A673 (cell line): ENCODE measurements at regions not wholly inside any gene's neighbourhood (a gene's known extent, or its start where the extent isn't known, plus 50 kb on each side); places are given as distances from the start of the nearest gene placed in this dataset.

Source experiments
- BruUV-seq: library from RNA; stranded (reverse); fragments of 400-500 nt; replicated peaks from 2 replicates; lab custom pipeline; 2021; lab: Mats Ljungman, UMichigan
- CTCF ChIA-PET: fragments of 300-600 bp; sonication (Branson Sonifier 250); formaldehyde crosslinking; loops from one replicate; lab custom pipeline; 2022; ENCODE audit warnings: antibody characterized with exemption; lab: Charles Lee
- POLR2A ChIA-PET: fragments of 300-600 bp; sonication (Branson Sonifier 250); formaldehyde crosslinking; loops from one replicate; lab custom pipeline; 2022; ENCODE audit warnings: antibody characterized with exemption; ENCODE audit not compliant: low non-redundant PET; lab: Charles Lee
- DNase-seq: peaks from one replicate; pipeline ENCODE4 v3.0.0-alpha.2; 2015; ENCODE audit warnings: low spot score
- H3K27ac ChIP-seq: fragments of 200-600 bp; sonication (generic); 2 replicates; pipeline ENCODE4 v1.5.1; 2016; ENCODE audit warnings: mixed run types, low read depth, mild to moderate bottlenecking, mixed read lengths, antibody characterized with exemption, low read length; ENCODE audit not compliant: poor library complexity, severe bottlenecking
- H3K27me3 ChIP-seq: fragments of 200-600 bp; sonication (generic); replicated peaks from 2 replicates; pipeline ENCODE4 v1.6.1; 2017; ENCODE audit warnings: mixed run types, low read depth, mild to moderate bottlenecking, mixed read lengths, antibody characterized with exemption, low read length; ENCODE audit not compliant: insufficient read depth, poor library complexity
- H3K36me3 ChIP-seq: fragments of 200-600 bp; sonication (generic); 2 replicates; pipeline ENCODE4 v1.6.1; 2016; ENCODE audit warnings: mixed run types, mild to moderate bottlenecking, mixed read lengths, antibody characterized with exemption, low read length; ENCODE audit not compliant: insufficient read depth, poor library complexity, severe bottlenecking
- H3K4me1 ChIP-seq: fragments of 200-600 bp; sonication (generic); 2 replicates; pipeline ENCODE4 v1.6.1; 2017; ENCODE audit warnings: mixed run types, mild to moderate bottlenecking, mixed read lengths, antibody characterized with exemption, low read length; ENCODE audit not compliant: insufficient read depth, poor library complexity, severe bottlenecking
- H3K4me3 ChIP-seq: fragments of 200-600 bp; sonication (generic); 2 replicates; pipeline ENCODE4 v1.5.1; 2016; ENCODE audit warnings: low read depth, mixed run types, mild to moderate bottlenecking, mixed read lengths, low read length; ENCODE audit not compliant: poor library complexity, severe bottlenecking
- H3K9me3 ChIP-seq: fragments of 200-600 bp; sonication (generic); 2 replicates; pipeline ENCODE4 v1.6.1; 2016; ENCODE audit warnings: mixed run types, low read depth, mild to moderate bottlenecking, mixed read lengths, antibody characterized with exemption, low read length; ENCODE audit not compliant: poor library complexity, severe bottlenecking
- EZH2 ChIP-seq: fragments of 200-600 bp; sonication (generic); IDR thresholded peaks from 2 replicates; pipeline ENCODE4 v1.6.1; 2017; ENCODE audit warnings: borderline replicate concordance, low read depth, mild to moderate bottlenecking, mixed read lengths, antibody characterized with exemption, low read length; ENCODE audit not compliant: poor library complexity, severe bottlenecking
- intact Hi-C: fragments of 100-400 bp; cut with micrococcal nuclease; formaldehyde crosslinking; loops from one replicate; pipeline ENCODE4 v1.10.0; 2022; ENCODE audit not compliant: unreplicated experiment
- TF ChIP-seq, protein P1 (sequence below): fragments of 300-800, 200-600 bp; sonication (generic); conservative IDR thresholded peaks from 2 replicates; pipeline ENCODE4 v1.5.1; 2017; ENCODE audit warnings: low read depth, mild to moderate bottlenecking, antibody characterized with exemption, low read length, moderate library complexity, mixed read lengths

DNA sequence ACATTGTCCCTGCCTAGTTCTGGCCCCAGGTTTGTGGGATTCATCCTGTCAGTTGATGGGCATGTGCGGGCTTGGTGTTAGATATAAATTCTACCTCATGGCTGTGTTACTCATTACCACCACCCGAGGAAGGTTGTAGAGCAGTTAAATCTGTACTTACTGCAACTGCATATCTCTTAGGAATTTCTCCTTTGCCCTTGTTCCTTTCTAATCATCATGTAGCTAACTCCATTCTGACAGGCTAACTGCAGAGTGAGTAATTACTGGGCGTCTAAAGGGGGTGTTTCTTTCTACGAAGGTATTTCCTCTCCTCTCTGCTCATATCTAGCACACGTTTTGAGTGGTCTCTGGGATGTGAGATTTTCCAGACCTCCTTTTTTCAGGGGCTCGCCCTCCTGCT lies 1076.7 kb downstream of the TMTC2 start:
- Histone ChIP-seq H3K4me3 (no peak overlapping the region), H3K4me1 (no peaks in the 10 kb centered on the region), H3K27me3 (no peaks in the 10 kb centered on the region), H3K27ac (no peak overlapping the region), H3K9me3 (no peaks in the 10 kb centered on the region), H3K36me3 (no peaks in the 10 kb centered on the region)
- no peak for TF ChIP-seq EZH2
- TF ChIP-seq, protein P1, sequence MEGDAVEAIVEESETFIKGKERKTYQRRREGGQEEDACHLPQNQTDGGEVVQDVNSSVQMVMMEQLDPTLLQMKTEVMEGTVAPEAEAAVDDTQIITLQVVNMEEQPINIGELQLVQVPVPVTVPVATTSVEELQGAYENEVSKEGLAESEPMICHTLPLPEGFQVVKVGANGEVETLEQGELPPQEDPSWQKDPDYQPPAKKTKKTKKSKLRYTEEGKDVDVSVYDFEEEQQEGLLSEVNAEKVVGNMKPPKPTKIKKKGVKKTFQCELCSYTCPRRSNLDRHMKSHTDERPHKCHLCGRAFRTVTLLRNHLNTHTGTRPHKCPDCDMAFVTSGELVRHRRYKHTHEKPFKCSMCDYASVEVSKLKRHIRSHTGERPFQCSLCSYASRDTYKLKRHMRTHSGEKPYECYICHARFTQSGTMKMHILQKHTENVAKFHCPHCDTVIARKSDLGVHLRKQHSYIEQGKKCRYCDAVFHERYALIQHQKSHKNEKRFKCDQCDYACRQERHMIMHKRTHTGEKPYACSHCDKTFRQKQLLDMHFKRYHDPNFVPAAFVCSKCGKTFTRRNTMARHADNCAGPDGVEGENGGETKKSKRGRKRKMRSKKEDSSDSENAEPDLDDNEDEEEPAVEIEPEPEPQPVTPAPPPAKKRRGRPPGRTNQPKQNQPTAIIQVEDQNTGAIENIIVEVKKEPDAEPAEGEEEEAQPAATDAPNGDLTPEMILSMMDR, result no peak
- DNase-seq, result no peak
- intact Hi-C loops, result no loop called here
- CTCF ChIA-PET, result no interaction called here
- BruUV-seq, result no TSS peak
- POLR2A ChIA-PET, result no interaction called here

DNA sequence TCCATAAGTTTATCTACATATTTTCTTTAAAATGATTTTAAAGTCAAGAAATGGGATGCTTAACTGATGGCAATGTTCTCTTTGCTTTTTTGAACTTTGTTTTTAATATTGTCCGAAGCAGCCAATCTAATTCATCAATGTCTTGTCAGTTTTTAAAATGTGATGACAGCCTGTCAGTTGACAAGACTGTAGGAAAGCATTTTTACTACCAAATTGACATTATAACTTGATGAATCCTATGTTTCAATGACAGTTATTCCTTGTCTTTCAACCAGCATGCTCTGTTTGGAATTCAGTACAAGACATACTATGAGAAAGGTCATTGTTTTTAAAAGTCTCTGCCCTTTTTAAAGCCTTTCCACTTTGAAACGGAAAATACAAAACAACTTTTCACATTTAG lies 1073.2 kb downstream of the TMTC2 start:
- TF ChIP-seq, protein P1, result no peak
- TF ChIP-seq EZH2, result no peak
- intact Hi-C loops, result no loop called here
- ChIA-PET CTCF (no interaction called here), POLR2A (no interaction called here)
- H3K27ac ChIP-seq, result no peak overlapping the region
- no peak overlapping the region for H3K4me3 ChIP-seq
- DNase-seq, result no peak
- H3K27me3 ChIP-seq, result no peaks in the 10 kb centered on the region
- no peaks in the 10 kb centered on the region for H3K9me3 ChIP-seq
- BruUV-seq, result no TSS peak
- H3K4me1 ChIP-seq, result no peaks in the 10 kb centered on the region
- no peaks in the 10 kb centered on the region for H3K36me3 ChIP-seq

DNA sequence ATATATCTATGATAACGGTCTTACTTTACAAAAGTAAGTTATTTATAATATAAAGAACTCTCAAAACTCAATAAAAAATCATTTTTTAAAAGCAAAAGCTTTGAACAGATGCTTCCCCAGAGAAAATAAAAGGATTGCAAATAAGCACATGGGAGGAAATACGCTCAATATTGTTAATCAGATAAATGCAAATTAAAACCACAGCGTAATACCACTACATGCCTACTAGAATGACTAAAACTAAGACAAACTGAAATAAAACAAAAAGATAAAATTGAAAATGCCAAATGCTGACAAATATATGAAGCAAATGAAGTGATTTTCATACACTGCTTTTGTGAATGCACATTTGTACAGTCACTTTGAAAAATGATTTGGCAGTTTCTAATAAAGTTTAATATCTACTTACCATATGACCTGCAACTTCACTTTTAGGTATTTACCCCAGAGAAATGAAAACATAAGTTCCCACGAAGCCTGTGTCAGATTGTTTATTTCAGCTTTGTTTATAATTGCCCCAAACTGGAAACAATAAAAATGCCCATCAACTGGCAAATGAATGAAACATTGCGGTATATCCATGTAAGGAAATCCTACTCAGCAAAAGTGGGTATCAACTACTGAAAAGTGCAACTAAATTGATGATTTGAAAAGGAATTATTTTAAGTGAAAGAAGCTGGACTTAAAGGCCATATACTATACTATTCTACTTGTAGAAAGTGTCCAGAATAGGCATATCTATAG lies 1072.4 kb downstream of the TMTC2 start:
- H3K27me3 ChIP-seq, result no peaks in the 10 kb centered on the region
- no TSS peak for BruUV-seq
- POLR2A ChIA-PET, result no interaction called here
- no peak overlapping the region for H3K4me3 ChIP-seq
- intact Hi-C loops, result no loop called here
- no peaks in the 10 kb centered on the region for H3K36me3 ChIP-seq
- H3K27ac ChIP-seq, result peak overlapping the region; percentile 25
- TF ChIP-seq EZH2, result no peak
- TF ChIP-seq, protein P1, result no peak
- H3K9me3 ChIP-seq, result no peaks in the 10 kb centered on the region
- CTCF ChIA-PET, result no interaction called here
- no peaks in the 10 kb centered on the region for H3K4me1 ChIP-seq
- peak; percentile 32 for DNase-seq
